Astrocyte of the cerebellum (primary cell): ENCODE measurements at regions not wholly inside any gene's neighbourhood (a gene's known extent, or its start where the extent isn't known, plus 50 kb on each side); places are given as distances from the start of the nearest gene placed in this dataset.
A peak's percentile ranks its signal among the peaks of the same experiment; 100 is the strongest.

Source experiments
- DNase-seq: peaks from one replicate; pipeline ENCODE4 v3.0.0-alpha.2; 2011; ENCODE audit warnings: low read depth
- H3K4me3 ChIP-seq: 2 replicates; pipeline ENCODE4 v1.5.1; 2011; ENCODE audit warnings: mild to moderate bottlenecking, low read depth, low read length, moderate library complexity
- in situ Hi-C: cut with HindIII; loops from 2 replicates; pipeline ENCODE4 v1.10.0; 2017; ENCODE audit warnings: low sequenced_read_pairs
- TF ChIP-seq, protein P1 (sequence below): IDR thresholded peaks from 2 replicates; pipeline ENCODE4 v1.5.1; 2012; ENCODE audit warnings: low read length, low read depth, moderate library complexity, mild to moderate bottlenecking; ENCODE audit errors: missing control alignments

GRCh38 chr15:62935300-62936081 lies 107.1 kb upstream of the TPM1 start:
- TF ChIP-seq, protein P1, sequence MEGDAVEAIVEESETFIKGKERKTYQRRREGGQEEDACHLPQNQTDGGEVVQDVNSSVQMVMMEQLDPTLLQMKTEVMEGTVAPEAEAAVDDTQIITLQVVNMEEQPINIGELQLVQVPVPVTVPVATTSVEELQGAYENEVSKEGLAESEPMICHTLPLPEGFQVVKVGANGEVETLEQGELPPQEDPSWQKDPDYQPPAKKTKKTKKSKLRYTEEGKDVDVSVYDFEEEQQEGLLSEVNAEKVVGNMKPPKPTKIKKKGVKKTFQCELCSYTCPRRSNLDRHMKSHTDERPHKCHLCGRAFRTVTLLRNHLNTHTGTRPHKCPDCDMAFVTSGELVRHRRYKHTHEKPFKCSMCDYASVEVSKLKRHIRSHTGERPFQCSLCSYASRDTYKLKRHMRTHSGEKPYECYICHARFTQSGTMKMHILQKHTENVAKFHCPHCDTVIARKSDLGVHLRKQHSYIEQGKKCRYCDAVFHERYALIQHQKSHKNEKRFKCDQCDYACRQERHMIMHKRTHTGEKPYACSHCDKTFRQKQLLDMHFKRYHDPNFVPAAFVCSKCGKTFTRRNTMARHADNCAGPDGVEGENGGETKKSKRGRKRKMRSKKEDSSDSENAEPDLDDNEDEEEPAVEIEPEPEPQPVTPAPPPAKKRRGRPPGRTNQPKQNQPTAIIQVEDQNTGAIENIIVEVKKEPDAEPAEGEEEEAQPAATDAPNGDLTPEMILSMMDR = no peak
- H3K4me3 ChIP-seq = no peak overlapping the region
- no peak for DNase-seq
- in situ Hi-C loops = no loop called here

DNA sequence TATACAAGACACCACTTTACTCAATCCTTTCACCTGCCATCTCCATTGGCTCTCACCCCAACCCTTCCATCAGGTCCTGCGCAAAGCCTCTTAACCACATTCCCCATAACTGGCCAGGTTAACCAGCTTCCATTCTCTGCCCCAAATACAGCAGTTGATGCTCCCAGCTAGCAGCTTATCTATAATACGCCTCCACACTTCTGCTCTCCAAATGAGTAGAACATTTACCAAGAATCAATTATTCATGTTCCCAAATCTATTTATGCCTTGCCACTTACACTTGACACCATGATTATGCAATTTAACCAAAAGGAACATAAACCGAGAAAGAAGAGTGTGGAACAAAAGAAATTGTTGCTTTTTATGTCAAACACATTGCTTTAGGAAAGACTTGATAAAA lies 103.7 kb upstream of the TPM1 start:
- TF ChIP-seq, protein P1 = no peak
- DNase-seq = no peak
- H3K4me3 ChIP-seq = no peak overlapping the region
- in situ Hi-C loops = no loop called here

GRCh38 chr15:62940093-62940754 lies 102.3 kb upstream of the TPM1 start:
- TF ChIP-seq, protein P1 = no peak
- DNase-seq = no peak
- no peak overlapping the region for H3K4me3 ChIP-seq
- in situ Hi-C loops = no loop called here

GRCh38 chr15:62940755-62941361 lies 101.7 kb upstream of the TPM1 start:
- no peak overlapping the region for H3K4me3 ChIP-seq
- in situ Hi-C loops = no loop called here
- peak; percentile 92 for DNase-seq
- TF ChIP-seq, protein P1 = no peak

- no peak for DNase-seq
- no peak overlapping the region for H3K4me3 ChIP-seq
- TF ChIP-seq, protein P1 = no peak
- in situ Hi-C loops = no loop called here
Observed at GRCh38 chr15:62941699-62942098, 100.8 kb upstream of the TPM1 start.

- no peak for DNase-seq
- in situ Hi-C loops = no loop called here
- H3K4me3 ChIP-seq = no peak overlapping the region
- TF ChIP-seq, protein P1 = no peak
Observed at GRCh38 chr15:62942428-62942827, 100.1 kb upstream of the TPM1 start.
